GM21423 (cell line): ENCODE measurements at regions not wholly inside any gene's neighbourhood (a gene's known extent, or its start where the extent isn't known, plus 50 kb on each side); places are given as distances from the start of the nearest gene placed in this dataset.
A peak's percentile ranks its signal among the peaks of the same experiment; 100 is the strongest.
"Not testable (repeated sequence)": the region's sequence is repeated elsewhere in the genome, so short reads cannot be mapped to it uniquely, and the experiment has no call there.

ENCODE experiments used
- ATAC-seq: cut with Tn5 transposase; IDR thresholded peaks from one replicate; pipeline ENCODE4 v1.9.1; 2021; ENCODE audit warnings: mild to moderate bottlenecking, moderate library complexity; ENCODE audit not compliant: unreplicated experiment

DNA sequence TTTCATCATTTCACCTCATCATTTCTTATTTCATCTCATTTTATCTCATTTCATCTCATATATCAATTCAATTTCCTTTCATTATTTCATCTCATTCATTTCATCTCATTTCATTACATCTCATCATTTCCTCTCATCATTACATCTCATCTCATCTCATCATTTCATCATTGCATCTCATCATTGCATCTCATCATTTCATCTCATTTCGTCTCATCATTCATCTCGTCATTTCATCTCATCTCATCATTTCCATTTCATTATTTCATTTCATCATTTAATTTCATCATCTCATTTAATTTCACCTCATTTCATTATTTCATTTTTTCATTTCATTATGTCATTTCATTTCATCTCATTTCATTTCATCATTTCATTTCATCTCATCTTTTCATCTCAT is 168.5 kb upstream of the FAM72C start:
- not testable (repeated sequence) for ATAC-seq

DNA sequence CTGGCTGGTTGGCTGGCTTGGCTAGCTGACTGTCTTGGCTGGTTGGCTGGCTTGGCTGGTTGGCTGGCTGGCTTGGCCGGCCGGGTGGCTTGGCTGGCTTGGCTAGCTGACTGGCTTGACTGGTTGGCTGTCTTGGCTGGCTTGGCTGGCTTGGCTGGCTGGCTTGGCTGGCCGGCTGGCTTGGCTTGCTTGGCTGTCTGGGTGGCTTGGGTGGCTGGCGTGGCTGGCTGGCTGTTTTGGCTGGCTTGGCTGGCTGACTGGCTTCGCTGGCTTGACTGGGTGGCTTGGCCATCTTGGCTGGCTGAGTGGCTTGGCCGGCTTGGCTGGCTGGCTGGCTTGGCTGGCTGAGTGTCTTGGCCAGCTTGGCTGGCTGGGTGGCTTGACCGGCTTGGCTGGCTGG is 133.2 kb upstream of the FAM72C start:
- ATAC-seq: not testable (repeated sequence)

DNA sequence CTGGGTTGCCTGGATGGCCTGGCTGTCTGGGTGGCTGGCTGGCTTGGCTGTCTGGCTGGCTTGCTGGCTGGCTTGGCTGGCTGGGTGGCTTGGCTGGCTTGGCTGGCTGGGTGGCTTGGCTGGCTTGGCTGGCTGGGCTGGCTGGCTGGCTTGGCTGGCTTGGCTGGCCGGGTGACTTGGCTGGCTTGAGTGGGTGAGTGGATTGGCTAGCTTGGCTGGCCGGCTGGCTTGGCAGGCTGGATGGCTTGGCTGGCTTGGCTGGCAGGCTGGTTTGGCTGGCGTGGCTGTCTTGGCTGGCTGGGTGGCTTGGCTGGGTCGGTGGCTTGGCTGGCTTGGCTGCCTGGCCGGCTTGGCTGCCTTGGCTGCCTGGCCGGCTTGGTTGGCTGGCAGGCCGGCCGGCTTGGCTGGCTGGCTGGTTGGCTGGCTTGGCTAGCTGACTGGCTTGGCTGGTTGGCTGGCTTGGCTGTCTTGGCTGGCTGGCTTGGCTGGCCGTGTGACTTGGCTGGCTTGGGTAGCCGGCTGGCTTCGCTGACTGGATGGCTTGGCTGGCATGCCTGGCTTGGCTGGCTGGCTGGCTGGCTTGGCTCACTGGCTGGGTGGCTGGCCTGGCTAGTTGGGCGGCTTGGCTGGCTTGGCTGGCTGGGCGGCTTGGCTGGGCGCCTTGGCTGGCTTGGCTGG is 132.4 kb upstream of the FAM72C start:
- ATAC-seq: not testable (repeated sequence)

DNA sequence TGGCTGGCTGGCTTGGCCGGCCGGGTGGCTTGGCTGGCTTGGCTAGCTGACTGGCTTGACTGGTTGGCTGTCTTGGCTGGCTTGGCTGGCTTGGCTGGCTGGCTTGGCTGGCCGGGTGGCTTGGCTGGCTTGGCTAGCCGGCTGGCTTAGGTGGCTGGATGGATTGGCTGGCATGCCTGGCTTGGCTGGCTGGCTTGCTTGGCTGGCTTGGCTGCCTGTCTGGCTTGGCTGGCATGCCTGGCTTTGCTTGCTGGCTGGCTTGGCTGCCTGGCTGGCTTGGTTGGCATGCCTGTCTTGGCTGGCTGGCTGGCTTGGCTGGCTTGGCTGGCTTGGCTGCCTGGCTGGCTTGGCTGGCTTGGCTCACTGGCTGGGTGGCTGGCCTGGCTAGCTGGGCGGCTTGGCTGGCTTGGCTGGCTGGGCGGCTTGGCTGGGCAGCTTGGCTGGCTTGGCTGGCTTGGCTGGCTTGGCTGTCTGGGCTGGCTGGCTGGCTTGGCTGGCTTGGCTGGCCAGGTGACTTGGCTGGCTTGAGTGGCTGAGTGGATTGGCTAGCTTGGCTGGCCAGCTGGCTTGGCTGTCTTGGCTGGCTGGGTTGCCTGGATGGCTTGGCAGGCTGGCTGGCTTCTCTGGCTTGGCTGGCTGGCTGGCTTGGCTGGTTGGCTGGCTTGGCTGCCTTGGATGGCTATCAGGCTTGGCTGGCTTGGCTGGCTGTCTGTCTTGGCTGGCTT is 131.5 kb upstream of the FAM72C start:
- not testable (repeated sequence) for ATAC-seq

DNA sequence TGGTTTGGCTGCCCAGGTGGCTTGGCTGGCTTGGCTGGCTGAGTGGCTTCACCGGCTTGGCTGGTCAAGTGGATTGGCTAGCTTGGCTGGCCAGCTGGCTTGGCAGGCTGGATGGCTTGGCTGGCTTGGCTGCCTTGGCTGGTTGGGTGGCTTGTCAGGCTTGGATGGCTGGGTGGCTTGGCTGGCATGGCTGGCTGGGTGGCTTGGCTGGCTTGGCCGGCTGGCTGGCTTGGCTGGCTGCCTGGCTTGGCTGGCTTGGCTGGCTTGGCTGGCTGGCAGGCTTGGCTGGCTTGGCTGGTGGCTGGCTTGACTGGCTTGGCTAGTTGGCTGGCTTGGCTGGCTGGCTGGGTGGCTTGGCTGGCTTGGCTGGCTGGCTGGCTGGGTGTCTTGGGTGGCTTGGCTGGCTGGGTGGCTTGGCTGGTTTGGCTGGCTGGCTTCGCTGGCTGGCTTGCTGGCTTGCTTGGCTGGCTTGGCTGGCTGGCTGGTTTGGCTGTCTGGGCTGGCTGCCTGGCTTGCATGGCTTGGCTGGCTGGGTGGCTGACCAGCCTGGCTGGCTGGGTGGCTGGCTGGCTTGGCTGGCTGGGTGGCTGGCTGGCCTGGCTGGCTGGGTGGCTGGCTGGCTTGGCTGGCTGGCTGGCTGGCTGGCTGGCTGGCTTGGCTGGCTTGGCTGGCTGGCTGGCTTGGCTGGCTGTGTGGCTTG is 130.4 kb upstream of the FAM72C start:
- ATAC-seq: not testable (repeated sequence)

DNA sequence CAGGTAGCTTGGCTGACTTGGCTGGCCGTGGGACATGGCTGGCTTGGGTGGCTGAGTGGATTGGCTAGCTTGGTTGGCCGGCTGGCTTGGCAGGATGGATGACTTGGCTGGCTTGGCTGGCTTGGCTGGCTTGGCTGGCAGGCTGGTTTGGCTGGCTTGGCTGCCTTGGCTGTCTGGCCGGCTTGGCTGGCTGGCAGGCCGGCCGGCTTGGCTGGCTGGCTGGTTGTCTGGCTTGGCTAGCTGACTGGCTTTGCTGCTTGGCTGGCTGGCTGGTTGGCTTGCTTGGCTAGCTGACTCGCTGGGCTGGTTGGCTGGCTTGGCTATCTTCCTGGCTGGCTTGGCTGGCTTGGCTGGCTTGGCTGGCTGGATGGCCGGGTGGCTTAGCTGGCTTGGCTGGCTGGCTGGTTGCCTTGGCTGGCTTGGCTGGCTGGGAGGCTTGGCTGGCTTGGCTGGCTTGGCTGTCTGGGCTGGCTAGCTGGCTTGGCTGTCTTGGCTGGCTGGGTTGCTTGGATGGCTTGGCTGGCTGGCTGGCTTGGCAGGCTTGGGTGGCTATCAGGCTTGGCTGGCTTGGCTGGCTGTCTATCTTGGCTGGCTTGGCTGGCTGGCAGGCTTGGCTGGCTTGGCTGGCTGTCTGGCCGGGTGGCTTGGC is 129.7 kb upstream of the FAM72C start:
- ATAC-seq: no peak

DNA sequence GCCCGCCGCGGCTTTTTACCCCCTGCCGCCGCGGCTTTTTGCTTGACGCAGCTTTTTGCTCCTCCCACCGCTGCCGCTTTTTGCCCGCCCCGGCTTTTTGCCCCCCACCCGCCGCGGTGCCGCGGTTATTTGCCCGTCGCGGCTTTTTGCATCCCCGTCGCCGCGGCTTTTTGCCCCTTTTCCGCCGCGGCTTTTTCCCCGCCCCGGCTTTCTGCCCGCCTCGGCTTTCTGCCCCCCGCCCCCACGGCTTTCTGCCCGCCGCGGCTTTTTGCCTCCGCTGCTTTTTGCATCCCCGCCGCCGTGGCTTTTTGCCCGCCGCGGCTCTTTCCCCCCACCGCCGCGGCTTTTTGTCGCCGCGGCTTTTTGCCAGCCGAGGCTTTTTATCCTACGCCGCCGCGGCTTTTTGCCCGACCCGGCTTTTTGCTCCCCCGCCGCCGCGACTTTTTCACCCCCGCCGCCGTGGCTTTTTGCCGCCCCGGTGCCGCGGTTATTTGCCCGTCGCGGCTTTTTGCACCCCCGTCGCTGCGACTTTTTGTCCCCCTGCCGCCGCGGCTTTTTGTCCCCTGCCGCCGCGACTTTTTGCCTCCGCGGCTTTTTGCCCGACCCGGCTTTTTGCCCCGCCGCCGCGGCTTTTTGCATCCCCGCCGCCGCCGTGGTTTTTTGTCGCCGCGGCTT is 105.5 kb upstream of the FAM72C start:
- not testable (repeated sequence) for ATAC-seq

DNA sequence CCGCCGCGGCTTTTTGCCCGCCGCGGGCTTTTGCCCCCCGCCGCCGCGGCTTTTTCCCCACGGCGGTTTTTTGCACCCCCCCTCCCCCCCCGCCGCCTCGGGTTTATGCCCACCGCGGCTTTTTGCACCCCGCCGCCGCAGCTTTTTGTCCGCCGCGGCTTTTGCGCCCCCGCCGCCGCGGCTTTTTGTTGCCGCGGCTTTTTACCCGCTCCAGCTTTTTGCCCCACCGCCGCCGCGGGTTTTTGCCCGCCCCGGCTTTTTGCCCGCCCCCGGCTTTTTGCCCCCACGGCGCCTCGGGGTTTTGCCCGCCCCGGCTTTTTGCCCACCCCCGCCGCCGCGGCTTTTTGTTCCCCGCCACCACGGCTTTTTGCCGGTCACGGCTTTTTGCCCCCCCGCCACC is 104.9 kb upstream of the FAM72C start:
- ATAC-seq: not testable (repeated sequence)

DNA sequence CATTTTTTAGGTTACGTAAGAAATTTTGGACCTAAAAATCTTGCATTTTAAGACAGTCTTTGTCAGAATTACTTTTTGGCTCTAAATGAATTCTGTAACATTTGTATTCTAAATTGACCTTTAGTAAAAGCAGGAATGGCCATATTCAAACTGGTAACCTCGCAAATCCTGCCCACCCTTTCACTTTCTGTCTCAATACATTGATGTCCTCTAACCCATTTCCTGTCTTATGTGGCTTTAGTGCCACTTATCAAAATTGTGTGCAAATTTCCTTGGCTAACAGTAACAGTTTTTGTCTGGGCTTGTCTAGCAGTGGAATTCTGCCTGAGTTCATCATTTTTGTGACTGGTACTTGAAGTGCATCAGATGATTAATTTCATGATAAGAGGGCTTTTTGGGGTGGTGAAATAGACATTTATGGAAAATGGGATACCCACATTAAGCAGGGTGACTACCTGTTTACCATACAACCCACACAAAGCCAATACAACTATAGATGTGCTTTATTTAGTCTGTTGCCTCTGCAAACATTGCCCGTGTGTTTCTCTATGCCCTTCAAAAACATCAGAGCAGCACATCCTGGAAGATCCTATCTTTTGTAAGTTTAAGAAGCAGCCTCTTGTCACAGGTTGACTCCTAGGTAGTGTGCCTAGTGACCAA is 98.7 kb upstream of the FAM72C start:
- ATAC-seq: not testable (repeated sequence)

DNA sequence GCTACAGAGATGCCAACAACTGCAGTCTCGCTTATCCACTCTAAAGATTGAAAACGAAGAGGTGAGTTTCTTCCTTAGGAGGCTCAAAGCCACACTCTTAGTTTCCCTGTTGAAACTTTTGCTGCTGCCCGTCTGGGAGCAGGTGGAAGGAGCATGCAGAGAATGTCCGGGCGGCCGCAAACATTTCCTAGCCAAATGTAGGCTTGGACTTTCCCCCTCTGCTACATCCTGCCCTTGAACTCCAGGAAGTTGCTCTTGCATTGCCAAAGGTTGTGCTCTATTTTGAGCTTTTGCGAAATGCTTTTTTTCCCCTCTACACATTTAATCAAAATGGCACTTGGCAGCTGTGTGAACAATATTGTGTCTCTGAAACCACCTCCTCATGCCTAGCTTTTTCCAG is 95.3 kb upstream of the FAM72C start:
- not testable (repeated sequence) for ATAC-seq

DNA sequence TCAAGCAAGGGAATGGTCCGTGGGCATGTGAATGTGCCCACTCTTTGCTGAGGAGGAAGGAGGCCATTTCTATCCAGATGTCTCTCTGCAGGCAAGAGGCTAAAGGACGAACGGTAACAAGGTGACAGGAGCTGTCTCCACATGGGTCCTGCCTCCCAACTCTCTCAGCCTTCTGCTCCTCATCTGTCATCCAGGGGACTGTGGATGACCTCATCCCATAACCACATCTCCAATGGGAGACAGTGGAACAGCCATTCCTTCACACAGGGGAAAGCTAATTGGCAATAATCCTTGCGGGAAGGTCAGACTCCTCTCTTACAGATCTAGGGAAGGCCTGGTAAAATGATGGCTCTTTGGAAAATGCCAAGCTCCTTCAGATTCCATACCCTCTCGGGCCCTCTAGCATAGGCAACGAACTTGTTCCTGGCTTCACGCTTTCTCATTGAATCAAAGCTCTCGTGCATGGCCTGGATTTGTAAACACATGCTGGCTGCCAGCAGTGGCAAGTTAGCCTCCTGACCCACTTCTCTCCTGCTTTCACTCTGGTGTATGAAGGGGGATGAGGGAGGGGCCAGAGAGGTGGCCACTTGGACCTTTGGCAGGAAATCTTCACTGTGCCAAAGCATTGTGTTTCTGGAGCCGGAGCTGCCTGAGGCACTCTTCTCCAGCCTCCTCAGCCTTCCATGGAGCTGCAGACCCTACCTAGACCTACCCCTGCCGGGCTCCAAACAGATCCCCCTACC is 94.5 kb upstream of the FAM72C start:
- not testable (repeated sequence) for ATAC-seq

DNA sequence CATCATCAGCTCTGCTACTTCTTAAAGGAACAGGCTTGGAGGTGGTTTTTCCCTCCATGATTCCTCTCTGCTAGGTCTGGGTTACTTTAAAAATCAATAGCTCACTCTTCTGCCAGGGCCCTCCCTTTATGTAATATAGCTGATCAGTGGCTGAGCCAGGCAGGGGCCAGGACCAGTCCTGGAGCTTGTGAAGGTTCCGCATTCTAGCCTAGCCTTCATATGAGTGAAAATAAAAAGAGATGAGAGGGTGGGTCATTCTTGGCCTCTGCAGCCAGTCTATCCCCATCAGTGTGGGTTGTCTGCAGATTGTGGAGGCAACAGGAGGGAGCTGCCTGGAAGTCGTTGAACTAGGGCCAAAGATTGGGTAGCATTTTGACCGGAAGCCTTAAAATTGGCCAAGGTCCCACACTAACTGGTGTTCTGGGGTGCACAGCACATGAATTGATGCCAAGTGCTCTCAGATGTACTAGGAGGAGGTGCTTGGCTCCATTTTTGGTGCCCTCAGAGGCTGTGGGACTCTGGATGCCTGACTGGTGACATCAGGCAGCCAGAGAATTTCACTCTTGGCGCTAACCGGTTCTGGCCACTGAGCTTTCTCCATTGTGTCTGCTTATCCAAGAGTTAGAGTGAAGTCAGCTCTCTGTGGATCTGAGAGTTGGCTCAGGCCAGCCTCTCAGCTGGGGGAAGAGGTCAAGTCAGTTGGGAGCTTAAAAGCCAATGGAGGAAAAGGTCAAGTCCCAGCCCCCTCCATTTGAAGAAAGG is 93.7 kb upstream of the FAM72C start:
- not testable (repeated sequence) for ATAC-seq

DNA sequence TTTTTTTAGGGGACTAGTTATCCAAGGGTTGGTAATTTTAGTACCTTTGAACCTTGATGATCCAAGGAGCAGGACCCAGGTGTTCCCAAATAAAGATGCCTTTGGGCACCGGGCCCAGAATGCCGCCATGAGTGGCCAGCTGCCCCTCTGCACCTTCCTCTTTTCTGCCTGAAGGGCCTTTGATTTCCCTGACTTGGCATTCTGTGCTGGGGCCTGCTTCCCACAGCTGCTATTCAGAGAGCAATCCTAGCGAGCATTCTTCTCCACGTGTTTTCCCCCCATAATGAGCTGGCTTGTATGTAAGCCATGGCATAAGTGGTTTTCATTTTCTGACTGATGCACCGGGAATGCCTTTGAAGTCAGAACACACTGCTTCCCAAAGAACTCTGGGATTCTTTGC is 77.6 kb upstream of the FAM72C start:
- not testable (repeated sequence) for ATAC-seq

DNA sequence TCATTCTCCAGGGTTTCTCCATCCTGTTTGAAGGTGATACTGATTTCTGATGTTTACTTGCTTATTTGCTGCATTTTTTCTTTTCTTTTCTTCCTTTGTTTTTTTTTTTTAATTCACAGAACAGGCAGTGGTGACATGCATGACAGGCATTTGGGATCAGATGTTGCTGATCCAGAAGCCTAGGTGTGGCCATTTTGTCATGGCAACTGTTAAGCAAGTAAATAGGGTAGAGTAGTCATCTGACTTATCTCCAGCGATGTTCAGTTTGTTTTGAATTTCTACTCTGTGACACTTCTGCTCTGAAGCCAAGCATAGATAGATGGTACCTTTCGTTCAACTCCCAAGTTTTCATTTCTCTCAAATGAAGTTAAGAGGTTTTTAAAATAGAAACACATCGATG is 74.9 kb upstream of the FAM72C start:
- not testable (repeated sequence) for ATAC-seq

DNA sequence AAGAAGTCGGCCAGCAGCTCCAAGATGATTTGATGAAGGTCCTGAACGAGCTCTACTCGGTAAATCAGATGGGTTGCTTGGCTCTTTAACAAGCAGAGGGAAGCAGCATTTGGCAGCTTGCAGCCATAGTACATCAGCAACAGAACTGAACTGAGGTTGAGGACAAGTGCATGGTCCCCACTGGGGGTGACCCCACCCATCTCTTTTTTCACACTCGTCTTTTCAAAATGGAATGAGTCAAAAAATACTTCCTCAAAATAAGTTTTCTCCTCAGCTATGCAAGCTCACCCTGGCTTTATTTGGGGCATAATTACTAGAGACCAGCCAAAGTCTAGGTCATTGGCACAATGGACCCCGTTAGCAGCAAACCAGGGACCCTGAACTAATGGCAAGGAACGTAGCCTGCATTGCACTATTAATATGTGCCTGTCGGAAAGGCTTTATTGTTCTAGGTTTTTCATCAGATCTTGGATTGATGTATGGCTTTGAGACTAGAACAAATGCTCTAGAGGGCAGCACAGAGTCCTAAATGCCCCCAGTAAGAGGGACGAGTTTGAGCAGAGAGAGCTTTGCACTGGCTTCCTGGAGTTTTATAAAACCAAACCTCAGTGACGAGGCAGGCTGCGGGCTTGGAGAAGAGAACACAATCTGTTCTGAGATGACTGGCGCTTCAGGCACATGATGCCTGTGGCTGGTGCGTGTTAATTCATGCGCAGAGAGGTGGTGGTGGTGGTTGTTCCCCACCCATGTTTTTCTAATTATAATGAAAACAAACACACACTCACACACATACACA is 74.2 kb upstream of the FAM72C start:
- peak; percentile 60 for ATAC-seq

DNA sequence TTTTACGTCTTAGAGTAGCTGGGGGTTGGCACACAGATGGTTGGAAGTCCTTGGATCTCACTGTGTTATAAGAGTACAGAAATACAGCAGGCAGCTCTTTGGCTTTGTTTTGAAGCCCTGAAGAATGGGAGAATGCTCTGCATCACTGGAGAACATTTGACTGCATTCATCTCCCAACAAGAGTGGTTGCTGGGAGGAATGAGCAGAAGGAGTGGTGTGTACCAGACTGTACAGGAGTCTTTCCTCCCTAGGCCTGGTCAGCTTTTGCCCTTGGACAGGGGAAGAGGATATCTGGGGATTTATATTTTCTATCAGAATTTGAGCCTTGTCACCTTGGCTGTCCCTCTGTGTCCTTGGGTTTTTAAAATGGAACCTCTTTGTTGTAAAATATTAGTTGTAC is 70.5 kb upstream of the FAM72C start:
- ATAC-seq: not testable (repeated sequence)

DNA sequence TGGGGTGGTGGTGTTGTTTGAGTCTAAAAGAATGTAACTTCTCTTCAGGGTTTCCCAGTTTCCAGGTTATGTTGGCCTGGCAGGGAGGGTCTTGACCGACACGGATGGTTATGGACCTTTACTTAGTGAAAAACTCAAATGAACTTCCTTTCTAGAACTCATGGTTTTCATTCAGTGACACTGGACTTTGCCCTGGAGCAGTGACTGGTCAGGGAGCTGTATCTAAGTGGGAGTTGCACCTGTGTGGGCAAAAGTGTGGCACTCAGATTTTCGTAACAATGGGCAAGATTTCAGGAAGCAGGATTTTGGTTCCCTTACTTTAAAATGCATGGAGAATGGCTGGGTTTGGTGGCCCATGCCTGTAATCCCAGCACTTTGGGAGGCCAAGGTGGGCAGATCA is 68.5 kb upstream of the FAM72C start:
- not testable (repeated sequence) for ATAC-seq

DNA sequence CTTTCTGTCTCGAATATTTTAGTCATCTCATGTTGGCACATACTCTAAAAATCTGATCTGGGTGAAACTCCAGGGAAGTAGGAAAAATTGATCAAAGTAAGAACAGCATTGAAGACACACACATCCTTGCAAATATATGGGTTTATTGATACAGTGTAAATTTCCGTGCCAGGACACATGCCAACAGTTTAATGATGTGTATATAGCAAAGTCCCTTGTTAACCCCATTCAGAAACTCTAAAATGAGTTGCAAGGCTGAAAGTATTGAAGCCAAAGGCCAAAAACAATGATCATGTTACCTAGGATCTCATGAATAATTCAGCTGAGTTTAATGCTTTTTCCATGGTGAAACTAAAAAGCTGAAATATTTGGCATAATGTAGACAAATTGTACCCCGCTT is 62.3 kb upstream of the FAM72C start:
- ATAC-seq: not testable (repeated sequence)
